Neural cell (in vitro differentiated cells): ENCODE measurements at regions not wholly inside any gene's neighbourhood (a gene's known extent, or its start where the extent isn't known, plus 50 kb on each side); places are given as distances from the start of the nearest gene placed in this dataset.

ENCODE experiments used
- H2AFZ ChIP-seq: fragments of 200-600, 300-800 bp; sonication (generic), shearing (Covaris generic); 2 replicates; pipeline ENCODE4 v1.6.0; 2014; ENCODE audit warnings: low read depth, mild to moderate bottlenecking, antibody characterized with exemption, low read length, moderate library complexity
- H3F3A ChIP-seq: fragments of 200-600 bp; shearing (Covaris generic); 2 replicates; pipeline ENCODE4 v1.6.1; 2016; ENCODE audit warnings: mild to moderate bottlenecking, moderate library complexity, mixed read lengths, antibody characterized with exemption, low read length; ENCODE audit not compliant: insufficient read depth, poor library complexity, severe bottlenecking
- H3K27ac ChIP-seq: fragments of 200-600, 300-800 bp; sonication (generic), shearing (Covaris generic); 2 replicates; pipeline ENCODE4 v1.5.1; 2014; ENCODE audit warnings: mild to moderate bottlenecking, low read length, moderate library complexity
- H3K27me3 ChIP-seq: fragments of 300-800, 200-600 bp; sonication (generic), shearing (Covaris generic); 2 replicates; pipeline ENCODE4 v1.6.0; 2014; ENCODE audit warnings: mild to moderate bottlenecking, low read depth, low read length, moderate library complexity; ENCODE audit not compliant: insufficient read depth
- H3K36me3 ChIP-seq: fragments of 300-800, 200-600 bp; sonication (generic), shearing (Covaris generic); 2 replicates; pipeline ENCODE4 v1.5.1; 2014; ENCODE audit warnings: mild to moderate bottlenecking, antibody characterized with exemption, low read length, moderate library complexity; ENCODE audit not compliant: insufficient read depth
- H3K4me2 ChIP-seq: fragments of 300-800, 200-600 bp; sonication (generic), shearing (Covaris generic); 2 replicates; pipeline ENCODE4 v1.6.0; 2014; ENCODE audit warnings: mild to moderate bottlenecking, low read length
- H3K4me3 ChIP-seq: fragments of 300-800, 200-600 bp; sonication (generic), shearing (Covaris generic); 2 replicates; pipeline ENCODE4 v1.5.1; 2014; ENCODE audit warnings: mild to moderate bottlenecking, low read length, moderate library complexity
- H3K79me2 ChIP-seq: fragments of 200-600 bp; shearing (Covaris generic); replicated peaks from 2 replicates; pipeline ENCODE4 v1.6.0; 2014; ENCODE audit warnings: mild to moderate bottlenecking, low read length, moderate library complexity; ENCODE audit not compliant: insufficient read depth
- H3K9ac ChIP-seq: fragments of 300-800, 200-600 bp; sonication (generic), shearing (Covaris generic); 2 replicates; pipeline ENCODE4 v1.6.1; 2016; ENCODE audit warnings: mild to moderate bottlenecking, low read length, mixed read lengths
- H3K9me2 ChIP-seq: fragments of 200-600 bp; shearing (Covaris generic); 2 replicates; pipeline ENCODE4 v1.6.1; 2016; ENCODE audit warnings: mild to moderate bottlenecking, low read length, mixed read lengths; ENCODE audit not compliant: insufficient read depth
- H3K9me3 ChIP-seq: fragments of 200-600, 300-800 bp; sonication (generic), shearing (Covaris generic); 2 replicates; pipeline ENCODE4 v1.6.1; 2016; ENCODE audit warnings: mild to moderate bottlenecking, mixed run types, low read length, moderate library complexity, mixed read lengths
- H4K20me1 ChIP-seq: fragments of 200-600 bp; shearing (Covaris generic); 2 replicates; pipeline ENCODE4 v1.6.1; 2016; ENCODE audit warnings: mild to moderate bottlenecking, mixed run types; ENCODE audit not compliant: insufficient read depth
- CTCF ChIP-seq: fragments of 450-650 bp; IDR thresholded peaks from 2 replicates; pipeline ENCODE4 v1.5.1; 2014; ENCODE audit warnings: antibody characterized with exemption, mild to moderate bottlenecking, moderate library complexity; ENCODE audit not compliant: poor library complexity, severe bottlenecking
- EP300 ChIP-seq: fragments of 450-650 bp; conservative IDR thresholded peaks from 2 replicates; pipeline ENCODE4 v1.6.1; 2014; ENCODE audit warnings: antibody characterized with exemption, mild to moderate bottlenecking, moderate library complexity; ENCODE audit not compliant: poor library complexity, severe bottlenecking
- EZH2 ChIP-seq: fragments of 200-600, 300-800 bp; shearing (Covaris generic), sonication (generic); IDR thresholded peaks from 2 replicates; pipeline ENCODE4 v1.6.1; 2014; ENCODE audit warnings: antibody characterized with exemption, low read length, borderline replicate concordance, mild to moderate bottlenecking; ENCODE audit not compliant: insufficient read depth, poor library complexity, severe bottlenecking
- MXI1 ChIP-seq: fragments of 450-650 bp; conservative IDR thresholded peaks from 2 replicates; pipeline ENCODE4 v1.6.1; 2014; ENCODE audit warnings: antibody characterized with exemption, mild to moderate bottlenecking; ENCODE audit not compliant: poor library complexity, severe bottlenecking
- POLR2AphosphoS5 ChIP-seq: IDR thresholded peaks from 2 replicates; pipeline ENCODE4 v1.6.1; 2012
- REST ChIP-seq: IDR thresholded peaks from 2 replicates; pipeline ENCODE4 v1.6.1; 2012; ENCODE audit warnings: borderline replicate concordance
- SMC3 ChIP-seq: fragments of 450-650 bp; conservative IDR thresholded peaks from 2 replicates; pipeline ENCODE4 v1.6.1; 2014; ENCODE audit warnings: antibody characterized with exemption, mild to moderate bottlenecking, moderate library complexity; ENCODE audit not compliant: poor library complexity
- TAF1 ChIP-seq: IDR thresholded peaks from 2 replicates; pipeline ENCODE4 v1.6.1; 2012; ENCODE audit warnings: low read depth

GRCh38 chr16:9534759-9535158, 443.3 kb downstream of the HAPSTR1 start:
- no peaks in the 10 kb centered on the region for H3K9me3 ChIP-seq
- no peak overlapping the region for H2AFZ ChIP-seq
- TF ChIP-seq EZH2 (no peak), SMC3 (no peak), MXI1 (no peak), REST (no peak), POLR2AphosphoS5 (no peak), TAF1 (no peak), EP300 (no peak), CTCF (no peak)
- no peaks in the 10 kb centered on the region for H3K79me2 ChIP-seq
- no peaks in the 10 kb centered on the region for H3K36me3 ChIP-seq
- H3K4me2 ChIP-seq, result no peak overlapping the region
- no peak overlapping the region for H3K27ac ChIP-seq
- no peaks in the 10 kb centered on the region for H3K27me3 ChIP-seq
- no peaks in the 10 kb centered on the region for H3K9me2 ChIP-seq
- H3K9ac ChIP-seq, result no peak overlapping the region
- H3K4me3 ChIP-seq, result no peak overlapping the region
- H4K20me1 ChIP-seq, result no peaks in the 10 kb centered on the region
- H3F3A ChIP-seq, result no peaks in the 10 kb centered on the region

- Histone ChIP-seq H3F3A (no peaks in the 10 kb centered on the region), H3K9ac (no peak overlapping the region), H2AFZ (no peak overlapping the region), H3K4me2 (no peak overlapping the region), H3K9me2 (no peaks in the 10 kb centered on the region), H3K9me3 (no peaks in the 10 kb centered on the region), H3K27me3 (no peaks in the 10 kb centered on the region), H3K4me3 (no peak overlapping the region), H3K79me2 (no peaks in the 10 kb centered on the region), H3K36me3 (no peaks in the 10 kb centered on the region), H4K20me1 (no peaks in the 10 kb centered on the region), H3K27ac (no peak overlapping the region)
- TF ChIP-seq SMC3 (no peak), REST (no peak), CTCF (no peak), TAF1 (no peak), POLR2AphosphoS5 (no peak), MXI1 (no peak)
Measured at GRCh38 chr16:9536905-9537304, 445.5 kb downstream of the HAPSTR1 start.
